NCI-H460 (cell line): ENCODE measurements at regions not wholly inside any gene's neighbourhood (a gene's known extent, or its start where the extent isn't known, plus 50 kb on each side); places are given as distances from the start of the nearest gene placed in this dataset.

Experiments used
- DNase-seq: peaks from one replicate; pipeline ENCODE4 v3.0.0-alpha.2; 2016; ENCODE audit warnings: low read depth; ENCODE audit errors: extremely low read depth

GRCh38 chr14:100638211-100638855 lies 51.1 kb upstream of the BEGAIN start:
- no peak for DNase-seq

- DNase-seq: no peak
Measured at GRCh38 chr14:100639280-100639679, 52.1 kb upstream of the BEGAIN start.

GRCh38 chr14:100640471-100641273 lies 53.5 kb upstream of the BEGAIN start:
- no peak for DNase-seq

GRCh38 chr14:100641274-100641860 lies 54.1 kb upstream of the BEGAIN start:
- no peak for DNase-seq

GRCh38 chr14:100643426-100643825 lies 56.2 kb upstream of the BEGAIN start:
- no peak for DNase-seq

GRCh38 chr14:100644383-100644782 lies 57.2 kb upstream of the BEGAIN start:
- DNase-seq: no peak

GRCh38 chr14:100644784-100645183 lies 57.6 kb upstream of the BEGAIN start:
- no peak for DNase-seq

- DNase-seq: peak; percentile 87
Measured at GRCh38 chr14:100645196-100645981, 58.2 kb upstream of the BEGAIN start.

- no peak for DNase-seq
Measured at GRCh38 chr14:100645982-100646314, 58.7 kb upstream of the BEGAIN start.

- DNase-seq: no peak
Measured at GRCh38 chr14:100648474-100649172, 61.4 kb upstream of the BEGAIN start.

- DNase-seq: no peak
Measured at GRCh38 chr14:100649173-100649519, 61.9 kb upstream of the BEGAIN start.

GRCh38 chr14:100651999-100652508 lies 64.8 kb upstream of the BEGAIN start:
- DNase-seq: no peak

GRCh38 chr14:100652744-100653143 lies 65.5 kb upstream of the BEGAIN start:
- DNase-seq: no peak

GRCh38 chr14:100653409-100653808 lies 66.2 kb upstream of the BEGAIN start:
- DNase-seq: no peak

- no peak for DNase-seq
Measured at GRCh38 chr14:100654025-100654813, 67.0 kb upstream of the BEGAIN start.

GRCh38 chr14:100654814-100655740 lies 67.9 kb upstream of the BEGAIN start:
- peak; percentile 34 for DNase-seq

GRCh38 chr14:100655741-100656085 lies 68.5 kb upstream of the BEGAIN start:
- no peak for DNase-seq

GRCh38 chr14:100656996-100657395 lies 69.7 kb upstream of the DLK1 start:
- no peak for DNase-seq

- no peak for DNase-seq
Measured at GRCh38 chr14:100657780-100658179, 68.9 kb upstream of the DLK1 start.
